C4-2B (cell line): ENCODE measurements at regions not wholly inside any gene's neighbourhood (a gene's known extent, or its start where the extent isn't known, plus 50 kb on each side); places are given as distances from the start of the nearest gene placed in this dataset.

Experiments
- ZFX ChIP-seq: fragments of 450-650 bp; IDR thresholded peaks from 2 replicates; pipeline ENCODE4 v1.6.1; 2017
- TF ChIP-seq, protein P1 (sequence below): fragments of 450-650 bp; conservative IDR thresholded peaks from 2 replicates; pipeline ENCODE4 v1.5.1; 2017; ENCODE audit warnings: mild to moderate bottlenecking

- TF ChIP-seq, protein P1, sequence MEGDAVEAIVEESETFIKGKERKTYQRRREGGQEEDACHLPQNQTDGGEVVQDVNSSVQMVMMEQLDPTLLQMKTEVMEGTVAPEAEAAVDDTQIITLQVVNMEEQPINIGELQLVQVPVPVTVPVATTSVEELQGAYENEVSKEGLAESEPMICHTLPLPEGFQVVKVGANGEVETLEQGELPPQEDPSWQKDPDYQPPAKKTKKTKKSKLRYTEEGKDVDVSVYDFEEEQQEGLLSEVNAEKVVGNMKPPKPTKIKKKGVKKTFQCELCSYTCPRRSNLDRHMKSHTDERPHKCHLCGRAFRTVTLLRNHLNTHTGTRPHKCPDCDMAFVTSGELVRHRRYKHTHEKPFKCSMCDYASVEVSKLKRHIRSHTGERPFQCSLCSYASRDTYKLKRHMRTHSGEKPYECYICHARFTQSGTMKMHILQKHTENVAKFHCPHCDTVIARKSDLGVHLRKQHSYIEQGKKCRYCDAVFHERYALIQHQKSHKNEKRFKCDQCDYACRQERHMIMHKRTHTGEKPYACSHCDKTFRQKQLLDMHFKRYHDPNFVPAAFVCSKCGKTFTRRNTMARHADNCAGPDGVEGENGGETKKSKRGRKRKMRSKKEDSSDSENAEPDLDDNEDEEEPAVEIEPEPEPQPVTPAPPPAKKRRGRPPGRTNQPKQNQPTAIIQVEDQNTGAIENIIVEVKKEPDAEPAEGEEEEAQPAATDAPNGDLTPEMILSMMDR: no peak
- TF ChIP-seq ZFX: no peak
Observed at GRCh38 chr13:30359991-30360390, 52.6 kb upstream of the KATNAL1 start.
